HG02973 (cell line): ENCODE measurements at regions not wholly inside any gene's neighbourhood (a gene's known extent, or its start where the extent isn't known, plus 50 kb on each side); places are given as distances from the start of the nearest gene placed in this dataset.
"Not testable (repeated sequence)": the region's sequence is repeated elsewhere in the genome, so short reads cannot be mapped to it uniquely, and the experiment has no call there.

ENCODE experiments used
- ATAC-seq: cut with Tn5 transposase; IDR thresholded peaks from one replicate; pipeline ENCODE4 v1.9.1; 2021; ENCODE audit warnings: moderate library complexity; ENCODE audit not compliant: unreplicated experiment

DNA sequence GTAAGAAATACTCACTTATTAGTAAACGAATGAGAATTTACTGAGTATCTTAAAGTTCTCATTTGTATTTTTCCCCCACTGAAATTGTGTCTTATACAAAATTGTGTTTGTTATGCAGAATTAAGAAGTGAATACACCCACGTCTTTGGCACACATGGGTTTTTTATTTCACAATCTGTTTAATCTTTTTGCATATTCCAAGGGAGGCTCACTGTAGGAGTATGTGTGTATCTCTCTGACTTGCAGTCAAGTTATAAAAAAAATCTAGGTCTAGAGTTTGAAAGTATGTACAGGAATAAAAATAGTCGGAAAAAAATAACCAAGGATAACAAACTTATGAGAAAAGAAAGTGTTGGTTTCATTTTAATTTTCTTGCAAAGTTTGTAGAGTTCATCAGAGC lies 255.2 kb downstream of the PDCD6IP start:
- ATAC-seq: no peak

DNA sequence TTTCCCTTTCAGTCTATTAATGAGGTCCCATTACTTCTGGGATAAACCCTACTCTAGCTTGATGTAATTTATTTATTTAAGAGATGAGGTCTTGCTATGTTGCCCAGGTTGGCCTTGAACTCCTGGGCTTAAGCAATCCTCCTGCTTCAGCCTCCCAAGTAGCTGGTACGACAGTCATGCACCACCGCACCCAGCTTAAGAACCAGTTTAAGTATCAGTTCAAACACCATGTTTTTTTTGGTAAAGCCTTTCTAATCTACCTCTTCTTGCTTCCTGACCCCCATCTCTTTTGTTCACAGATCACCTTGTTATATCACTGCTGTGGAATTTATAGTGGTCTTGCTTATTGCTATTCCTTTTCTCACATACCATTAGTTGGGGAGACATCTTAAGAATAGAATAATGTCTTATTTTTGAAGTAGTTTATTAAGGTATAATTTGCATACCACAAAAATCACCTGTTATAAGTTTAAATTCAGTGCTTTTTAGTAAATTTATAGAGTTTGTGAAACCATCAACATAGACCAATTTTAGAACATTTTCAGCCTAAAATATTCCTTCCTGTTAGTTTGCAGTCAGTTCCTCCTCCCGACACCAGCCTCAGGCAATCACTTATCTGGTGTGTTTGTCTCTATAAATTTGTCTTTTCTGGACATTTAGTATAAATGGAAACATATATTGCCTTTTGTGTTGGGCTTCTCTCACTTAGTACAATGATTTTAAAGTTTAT lies 257.9 kb downstream of the PDCD6IP start:
- ATAC-seq: peak; percentile 19

DNA sequence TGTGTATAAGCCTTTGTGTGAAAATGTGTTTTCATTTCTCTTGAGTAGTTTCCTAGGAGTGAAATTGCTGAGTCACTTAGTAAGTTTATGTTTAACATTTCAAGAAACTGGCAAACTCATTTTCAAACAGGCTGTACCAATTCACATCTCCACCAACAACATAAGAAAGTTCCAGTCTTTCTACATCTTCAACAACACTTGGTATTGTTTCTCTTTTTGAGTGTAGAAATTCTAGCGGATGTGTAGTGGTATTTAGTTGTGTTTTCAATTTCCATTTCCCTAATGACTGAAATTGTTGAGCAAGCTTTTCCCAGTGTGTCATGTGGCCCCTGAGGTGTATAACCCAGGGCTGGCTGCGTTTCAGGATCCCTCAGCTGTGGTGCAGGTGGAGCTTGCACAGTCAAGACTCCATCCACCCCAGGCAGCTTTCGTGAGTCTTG lies 258.5 kb downstream of the PDCD6IP start:
- ATAC-seq: peak; percentile 96

DNA sequence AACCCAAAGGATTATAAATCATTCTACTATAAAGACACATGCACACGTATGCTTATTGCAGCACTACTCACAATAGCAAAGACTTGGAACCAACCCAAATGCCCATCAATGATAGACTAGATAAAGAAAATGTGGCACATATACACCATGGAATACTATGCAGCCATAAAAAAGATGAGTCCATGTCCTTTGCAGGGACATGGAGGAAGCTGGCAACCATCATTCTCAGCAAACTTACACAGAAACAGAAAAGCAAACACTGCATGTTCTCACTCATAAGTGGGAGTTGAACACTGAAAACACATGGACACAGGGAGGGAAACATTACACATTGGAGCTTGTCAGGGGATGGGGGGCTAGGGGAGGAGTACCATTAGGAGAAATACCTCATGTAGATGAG lies 262.6 kb downstream of the PDCD6IP start:
- ATAC-seq: not testable (repeated sequence)

DNA sequence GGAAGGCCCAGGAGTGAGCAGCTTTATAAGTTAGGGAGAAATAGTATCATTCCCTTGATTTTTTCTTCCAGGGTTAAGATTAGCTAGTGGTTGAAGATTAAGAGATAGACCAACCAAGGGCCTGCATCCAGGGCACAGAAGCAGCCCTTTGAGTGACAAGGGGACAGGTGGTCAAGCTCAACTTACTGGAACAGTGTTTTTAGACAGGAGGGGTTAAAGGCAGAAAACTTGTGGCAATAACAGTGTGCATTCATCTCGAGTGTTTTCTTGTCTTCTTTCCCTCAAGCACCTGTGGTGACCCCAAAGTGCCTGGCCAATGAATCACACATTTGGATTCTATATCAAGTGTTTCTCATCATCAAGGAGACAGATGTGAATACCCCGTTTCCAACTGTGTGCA lies 267.5 kb downstream of the PDCD6IP start:
- no peak for ATAC-seq

DNA sequence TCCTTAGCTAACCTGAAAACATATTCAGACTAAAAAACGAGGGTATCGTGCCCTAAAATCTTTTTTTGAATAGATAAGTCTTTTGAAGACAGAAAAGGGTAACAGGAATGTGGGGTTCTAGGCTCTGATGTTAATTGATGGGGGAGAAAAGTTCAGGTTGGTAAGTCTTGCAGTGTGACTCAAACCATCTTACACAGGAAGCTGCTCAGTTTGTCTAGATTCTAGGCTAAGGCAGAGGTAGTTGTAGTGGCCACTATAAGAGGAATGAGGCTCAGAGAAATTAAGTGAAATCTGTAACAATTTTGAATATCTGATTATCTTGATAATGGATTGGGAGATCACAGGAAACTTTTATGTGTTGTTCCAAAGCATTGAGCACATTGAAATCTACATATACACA lies 267.9 kb downstream of the PDCD6IP start:
- ATAC-seq: no peak

DNA sequence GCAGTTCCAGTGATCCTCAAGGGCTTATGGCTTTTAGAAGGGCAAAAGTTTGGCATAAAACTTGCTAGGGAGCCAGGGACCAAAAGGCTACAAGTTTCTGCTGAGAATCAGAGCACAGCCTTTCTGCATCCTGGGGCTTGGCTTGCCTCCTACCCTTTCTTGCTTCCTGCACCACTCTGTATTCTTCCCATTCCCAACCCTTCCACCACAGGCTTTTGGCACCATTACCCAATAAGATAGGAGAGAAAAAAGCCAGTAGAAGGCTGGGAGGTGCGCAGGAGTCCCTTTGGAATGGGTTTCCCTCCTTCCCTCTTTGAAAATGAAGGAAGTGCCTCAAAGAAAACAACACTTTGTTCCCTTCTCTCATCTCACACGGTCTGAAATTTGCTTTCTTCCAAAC lies 268.6 kb downstream of the PDCD6IP start:
- ATAC-seq: no peak

DNA sequence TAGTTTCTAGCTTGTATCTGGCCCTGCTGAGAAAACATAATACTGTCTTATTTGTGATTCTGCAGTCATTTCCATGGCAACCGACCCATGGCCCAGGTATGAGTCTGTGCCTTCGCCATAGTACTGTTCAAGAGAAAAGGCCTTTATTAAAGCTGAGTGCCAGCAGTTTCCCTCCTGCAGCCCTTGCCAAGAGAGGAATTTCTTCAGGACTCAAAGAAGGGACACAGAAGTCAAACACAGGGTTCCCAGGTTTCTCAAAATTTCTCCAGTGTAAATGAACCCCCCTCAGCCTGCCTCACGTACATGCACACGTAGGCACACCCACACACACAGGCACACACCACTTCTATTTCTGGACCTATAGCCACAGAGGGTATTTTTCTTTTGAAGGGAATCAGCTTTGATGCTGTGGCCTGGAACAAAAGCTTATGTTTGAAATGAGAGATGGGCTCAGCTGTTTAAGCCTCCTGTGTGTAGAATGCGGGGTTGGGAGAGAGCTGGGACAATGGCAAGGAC lies 269.2 kb downstream of the PDCD6IP start:
- ATAC-seq: no peak

DNA sequence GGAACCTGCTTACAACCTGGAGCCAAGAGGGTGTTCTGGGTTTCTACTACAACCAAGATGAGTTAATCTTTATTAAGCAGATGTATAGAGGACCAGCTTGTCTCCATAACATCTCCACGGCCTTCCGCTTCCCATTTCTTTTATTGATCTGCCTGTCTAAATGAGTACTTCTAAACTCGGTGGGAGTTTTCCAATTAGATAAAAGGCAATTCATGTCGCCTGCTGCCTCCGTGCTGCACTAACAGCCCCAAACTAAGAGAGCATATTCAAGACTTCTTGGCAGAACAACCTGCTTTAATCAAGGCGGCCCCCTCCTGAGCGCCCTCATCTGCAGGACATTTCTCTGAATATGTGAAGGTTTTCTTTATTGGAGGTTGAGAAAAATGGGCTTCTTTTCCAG lies 270.1 kb downstream of the PDCD6IP start:
- no peak for ATAC-seq

DNA sequence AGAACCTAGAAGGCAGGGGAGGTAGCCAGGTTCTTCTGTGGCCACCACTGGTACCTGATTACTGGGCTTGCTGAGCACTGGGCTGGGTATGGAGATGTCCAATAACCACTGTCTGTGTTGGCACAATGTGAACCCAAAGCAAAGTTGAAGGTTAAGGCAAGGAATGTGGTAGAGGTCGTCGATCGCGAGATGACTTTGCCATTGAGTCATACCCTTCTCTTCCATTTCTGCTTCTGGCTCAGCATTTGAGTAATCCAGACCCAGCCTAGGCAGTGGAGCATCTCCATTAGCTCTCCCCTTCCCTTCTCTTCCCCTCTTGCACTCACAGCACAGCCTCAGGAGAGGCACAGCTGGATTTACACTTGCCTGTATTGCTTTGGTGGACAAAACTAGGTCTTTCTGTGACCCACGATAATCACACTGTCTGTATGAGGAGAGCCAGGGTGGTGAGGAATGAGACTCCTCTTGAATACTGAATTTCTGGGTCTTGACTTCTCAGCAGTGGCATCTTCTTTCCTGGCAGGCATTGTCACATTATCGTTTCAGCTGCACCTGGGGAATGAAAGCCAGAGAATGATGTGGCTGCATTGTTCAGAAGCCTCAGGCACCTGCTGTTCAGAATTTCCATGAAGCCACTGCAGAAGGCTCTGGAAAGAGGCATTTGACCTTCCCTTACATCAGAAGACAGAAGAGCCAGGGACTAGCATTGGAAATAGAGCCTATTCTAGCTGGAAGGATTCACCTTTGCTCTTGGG lies 272.6 kb downstream of the PDCD6IP start:
- peak; percentile 54 for ATAC-seq

DNA sequence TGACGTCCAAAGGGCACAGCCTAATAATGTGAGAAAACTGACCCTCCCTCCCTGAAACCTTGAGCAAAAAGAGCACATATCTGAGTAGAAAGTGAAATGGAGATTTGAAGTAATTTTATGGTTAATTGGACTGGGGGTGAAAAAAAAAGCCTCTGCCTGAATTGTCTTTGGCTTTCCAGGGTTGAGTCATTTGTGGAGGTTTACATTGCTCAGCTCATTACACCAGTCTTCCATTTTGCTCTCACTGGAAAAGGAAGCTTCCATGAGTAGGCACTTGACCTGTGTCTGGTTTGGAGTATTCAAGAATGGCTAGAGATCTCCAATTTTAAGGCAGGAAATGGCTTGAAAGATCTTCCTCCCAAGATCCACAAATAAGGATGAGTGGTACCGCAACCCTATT lies 273.9 kb downstream of the PDCD6IP start:
- no peak for ATAC-seq

DNA sequence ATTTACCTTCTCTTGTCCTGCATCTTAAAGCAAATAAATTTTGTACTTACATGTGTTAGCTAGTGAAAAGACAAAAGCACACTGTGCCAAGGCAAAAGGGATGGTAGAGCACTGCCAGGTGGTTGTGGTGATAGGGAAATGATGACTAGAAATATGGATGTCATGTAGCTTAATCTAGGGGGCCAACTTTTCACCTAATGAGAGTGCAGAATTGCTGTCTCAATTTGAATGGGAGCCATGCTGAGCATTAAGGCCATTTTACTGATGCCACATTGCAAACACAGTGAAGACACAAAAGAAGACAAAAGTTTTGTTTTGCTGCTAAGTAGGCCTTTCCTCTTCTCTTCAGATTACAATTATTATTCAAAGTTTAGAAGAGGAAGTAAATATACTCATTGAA lies 274.7 kb downstream of the PDCD6IP start:
- ATAC-seq: peak; percentile 1

DNA sequence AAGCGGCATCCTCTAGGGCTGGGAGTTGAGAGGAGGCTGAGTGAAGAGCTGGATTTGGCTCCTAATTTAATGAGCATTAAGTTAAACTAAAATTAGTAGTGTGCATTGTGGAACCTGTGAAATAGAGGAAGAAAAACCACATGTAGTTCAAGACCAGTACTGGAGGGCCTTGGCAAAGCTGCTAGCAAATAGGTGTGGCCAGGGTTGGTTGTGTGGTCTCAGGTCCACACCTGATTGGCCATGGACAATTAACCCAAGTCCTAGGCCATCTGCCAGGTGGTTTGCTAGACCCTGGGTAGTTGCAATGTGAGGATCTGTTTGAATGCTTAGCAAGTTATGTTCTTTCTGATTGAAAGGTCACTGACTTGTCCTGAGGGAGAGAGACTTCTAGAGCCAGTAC lies 275.5 kb downstream of the PDCD6IP start:
- no peak for ATAC-seq

DNA sequence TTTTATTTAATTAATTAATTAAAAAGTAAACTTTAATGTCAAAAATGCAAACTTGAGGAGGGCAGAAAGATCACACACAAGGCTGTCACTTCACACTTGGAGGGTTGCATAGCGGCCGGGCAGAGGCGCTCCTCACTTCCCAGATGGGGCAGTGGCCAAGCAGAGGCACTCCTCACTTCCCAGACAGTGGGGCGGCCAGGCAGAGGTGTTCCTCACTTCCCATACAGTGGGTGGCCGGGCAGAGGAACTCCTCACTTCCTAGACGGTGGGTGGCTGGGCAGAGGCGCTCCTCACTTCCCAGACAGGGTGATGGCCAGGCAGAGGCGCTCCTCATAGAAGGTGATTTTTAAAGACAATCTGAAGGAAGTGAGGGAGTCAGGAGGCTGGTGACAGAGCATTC lies 277.5 kb downstream of the PDCD6IP start:
- no peak for ATAC-seq

DNA sequence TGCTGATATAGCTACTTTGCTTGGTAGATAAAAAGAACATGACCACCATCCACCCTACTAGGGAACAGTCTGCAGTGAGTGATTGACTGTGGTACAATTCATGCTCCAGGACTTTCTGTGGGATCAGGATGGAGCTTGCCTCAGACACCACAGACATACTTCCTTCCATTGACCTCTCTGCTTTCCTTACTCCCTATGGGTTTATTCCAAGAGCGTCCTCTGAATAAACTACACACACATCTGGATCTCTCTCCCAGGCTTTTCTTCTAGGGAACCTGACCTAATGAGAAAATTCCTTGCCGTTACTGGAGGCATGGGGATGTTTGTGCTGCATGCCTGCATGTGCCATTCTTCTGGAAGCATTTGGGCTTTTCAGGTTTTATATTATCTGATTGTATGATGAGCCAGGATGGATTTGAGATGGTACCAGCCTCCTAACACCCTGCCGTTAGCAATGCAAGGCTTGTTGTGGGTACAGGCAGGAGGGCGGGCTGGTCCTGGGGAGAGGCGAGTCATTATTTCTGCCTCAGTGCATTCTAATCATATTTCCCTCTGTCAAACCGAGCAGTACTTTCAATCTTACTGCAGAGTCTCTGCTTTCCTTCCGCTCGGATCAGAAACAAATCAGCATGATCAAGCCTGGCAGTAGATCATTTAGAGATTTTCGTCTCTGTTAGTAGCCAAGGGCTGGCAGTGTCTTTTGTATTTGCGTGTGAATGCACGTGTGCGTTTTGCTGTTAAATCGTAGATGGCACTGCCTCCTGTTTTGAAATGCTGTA lies 279.2 kb downstream of the PDCD6IP start:
- peak; percentile 86 for ATAC-seq

DNA sequence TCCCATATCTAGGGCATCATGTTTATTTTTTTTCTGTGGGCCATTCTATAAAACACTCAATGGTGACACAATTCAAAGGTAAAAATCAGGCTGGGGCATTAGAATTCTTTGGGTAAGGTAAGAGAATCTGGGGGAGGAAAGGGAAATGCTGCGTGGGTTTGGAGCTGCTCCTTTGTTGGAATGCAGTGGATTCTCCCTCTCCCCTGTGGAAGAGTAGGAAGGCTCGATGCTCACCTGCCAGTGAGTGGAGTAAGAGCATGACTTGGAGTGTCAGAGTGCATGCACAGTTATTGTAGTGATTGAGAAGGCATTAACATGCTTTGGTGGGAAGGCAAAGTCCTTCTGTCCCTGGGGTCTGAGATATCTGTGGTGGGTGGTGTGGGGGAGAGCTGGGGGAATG lies 280.0 kb downstream of the PDCD6IP start:
- ATAC-seq: no peak

DNA sequence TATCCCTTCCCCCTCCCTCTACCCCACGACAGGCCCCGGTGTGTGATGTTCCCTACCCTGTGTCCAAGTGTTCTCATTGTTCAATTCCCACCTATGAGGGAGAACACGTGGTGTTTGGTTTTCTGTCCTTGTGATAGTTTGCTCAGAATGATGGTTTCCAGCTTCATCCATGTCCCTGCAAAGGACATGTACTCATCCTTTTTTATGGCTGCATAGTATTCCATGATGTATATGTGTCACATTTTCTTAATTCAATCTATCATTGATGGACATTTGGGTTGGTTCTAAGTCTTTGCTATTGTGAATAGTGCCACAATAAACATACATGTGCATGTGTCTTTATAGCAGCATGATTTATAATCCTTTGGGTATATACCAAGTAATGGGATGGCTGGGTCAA lies 281.4 kb downstream of the PDCD6IP start:
- ATAC-seq: not testable (repeated sequence)

DNA sequence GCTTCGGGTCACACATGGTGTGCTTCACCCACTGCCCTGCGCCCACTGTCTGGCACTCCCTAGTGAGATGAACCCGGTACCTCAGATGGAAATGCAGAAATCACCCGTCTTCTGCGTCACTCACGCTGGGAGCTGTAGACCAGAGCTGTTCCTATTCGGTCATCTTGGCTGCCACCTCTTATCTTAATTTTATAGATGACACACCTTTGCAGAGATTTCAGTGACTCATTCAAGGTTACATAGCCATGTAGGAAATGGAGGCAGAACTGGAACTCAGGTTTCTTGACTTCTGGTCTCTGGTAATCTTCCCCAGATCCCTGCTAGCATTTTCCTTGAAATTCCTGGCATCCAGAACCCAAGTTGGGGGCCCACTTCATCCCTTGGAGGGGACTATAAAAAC lies 291.9 kb downstream of the PDCD6IP start:
- ATAC-seq: not testable (repeated sequence)

DNA sequence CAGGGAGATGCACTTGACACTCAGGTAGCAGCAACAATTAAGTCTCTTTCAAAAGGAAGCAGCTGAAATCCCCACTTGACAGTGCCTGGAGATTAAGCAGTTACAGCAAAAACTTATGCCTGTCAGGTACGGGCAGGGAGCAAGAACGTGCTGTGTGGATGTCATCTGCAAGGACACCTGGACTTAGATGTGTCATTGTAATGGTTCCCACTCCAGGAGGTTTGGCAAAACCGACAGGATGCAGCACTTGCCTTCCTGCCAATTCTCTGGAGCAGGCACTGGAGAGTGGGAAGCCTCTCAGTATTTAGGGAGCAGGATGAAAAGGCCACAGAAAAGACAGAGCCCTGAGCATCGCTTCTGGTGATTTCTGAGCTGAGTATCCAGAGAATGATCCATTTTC lies 292.4 kb downstream of the PDCD6IP start:
- ATAC-seq: no peak

DNA sequence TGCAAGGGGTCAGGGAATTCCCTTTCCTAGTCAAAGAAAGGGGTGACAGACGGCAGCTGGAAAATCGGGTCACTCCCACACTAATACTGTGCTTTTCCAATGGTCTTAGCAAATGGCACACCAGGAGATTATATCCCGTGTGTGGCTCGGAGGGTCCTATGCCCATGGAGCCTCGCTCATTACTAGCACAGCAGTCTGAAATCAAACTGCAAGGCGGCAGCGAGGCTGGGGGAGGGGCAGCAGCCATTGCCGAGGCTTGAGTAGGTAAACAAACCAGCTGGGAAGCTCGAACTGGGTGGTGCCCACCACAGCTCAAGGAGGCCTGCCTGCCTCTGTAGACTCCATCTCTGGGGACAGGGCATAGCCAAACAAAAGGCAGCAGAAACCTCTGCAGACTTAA lies 295.9 kb downstream of the PDCD6IP start:
- ATAC-seq: not testable (repeated sequence)

DNA sequence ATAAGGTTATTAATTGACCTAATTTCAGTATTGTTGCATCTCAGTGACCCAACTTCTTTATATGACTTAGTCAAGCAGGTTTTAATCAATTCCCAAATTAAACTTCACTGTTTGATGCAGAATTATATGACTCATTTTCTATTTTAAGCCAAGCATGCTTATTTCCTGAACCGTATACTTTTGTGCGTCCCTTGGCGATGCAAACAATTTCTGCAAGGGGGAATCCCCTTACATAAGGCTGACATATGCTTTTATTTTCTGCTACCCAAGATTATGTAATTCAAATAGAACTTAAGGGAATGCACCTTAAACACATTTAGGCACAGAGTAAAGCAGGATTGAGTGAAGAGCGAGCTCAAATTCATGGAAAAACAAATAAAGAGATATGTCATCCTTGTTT lies 303.9 kb downstream of the PDCD6IP start:
- no peak for ATAC-seq
